ENCODE measurements at regions not wholly inside any gene's neighbourhood (a gene's known extent, or its start where the extent isn't known, plus 50 kb on each side); places are given as distances from the start of the nearest gene placed in this dataset.

DNA sequence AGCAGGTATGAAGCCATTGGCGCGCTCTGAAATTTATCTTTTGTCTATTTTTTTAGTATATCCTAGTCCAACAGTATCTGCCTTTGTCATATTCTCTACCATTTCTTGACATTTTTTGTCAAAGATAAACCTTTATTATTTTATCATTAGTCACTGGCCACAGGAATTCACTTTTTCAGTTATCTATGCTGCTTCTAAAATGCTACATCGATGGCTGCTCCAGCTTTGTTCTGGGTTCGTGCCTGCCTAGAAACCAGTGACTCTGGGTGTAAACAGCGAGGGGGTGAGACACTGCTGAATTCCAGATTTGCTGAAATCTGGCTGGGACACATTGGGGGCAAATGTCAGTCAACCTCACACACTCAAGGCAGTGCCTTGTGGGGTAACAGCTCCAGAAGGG lies 193.4 kb downstream of the CDC5L start:
- no peak for DNase-seq (ENCODE audit: extremely low read depth, insufficient read length)
- TF ChIP-seq, protein P1, sequence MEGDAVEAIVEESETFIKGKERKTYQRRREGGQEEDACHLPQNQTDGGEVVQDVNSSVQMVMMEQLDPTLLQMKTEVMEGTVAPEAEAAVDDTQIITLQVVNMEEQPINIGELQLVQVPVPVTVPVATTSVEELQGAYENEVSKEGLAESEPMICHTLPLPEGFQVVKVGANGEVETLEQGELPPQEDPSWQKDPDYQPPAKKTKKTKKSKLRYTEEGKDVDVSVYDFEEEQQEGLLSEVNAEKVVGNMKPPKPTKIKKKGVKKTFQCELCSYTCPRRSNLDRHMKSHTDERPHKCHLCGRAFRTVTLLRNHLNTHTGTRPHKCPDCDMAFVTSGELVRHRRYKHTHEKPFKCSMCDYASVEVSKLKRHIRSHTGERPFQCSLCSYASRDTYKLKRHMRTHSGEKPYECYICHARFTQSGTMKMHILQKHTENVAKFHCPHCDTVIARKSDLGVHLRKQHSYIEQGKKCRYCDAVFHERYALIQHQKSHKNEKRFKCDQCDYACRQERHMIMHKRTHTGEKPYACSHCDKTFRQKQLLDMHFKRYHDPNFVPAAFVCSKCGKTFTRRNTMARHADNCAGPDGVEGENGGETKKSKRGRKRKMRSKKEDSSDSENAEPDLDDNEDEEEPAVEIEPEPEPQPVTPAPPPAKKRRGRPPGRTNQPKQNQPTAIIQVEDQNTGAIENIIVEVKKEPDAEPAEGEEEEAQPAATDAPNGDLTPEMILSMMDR (IDR thresholded peaks at IDR 0.05; ENCODE audit: insufficient read depth, low read length, poor library complexity, severe bottlenecking): no peak
- Histone ChIP-seq H3K36me3 (ENCODE audit: control insufficient read depth, insufficient read depth, low read length) (no peaks in the 10 kb centered on the region), H3K27me3 (replicated peaks; ENCODE audit: control insufficient read depth, insufficient read depth, low read length) (0 out of 2 replicates have a peak, but pooled peaks cover 2% of the 10 kb centered on the region), H3K4me3 (replicated peaks; ENCODE audit: low read depth, low read length) (no peak overlapping the region)

DNA sequence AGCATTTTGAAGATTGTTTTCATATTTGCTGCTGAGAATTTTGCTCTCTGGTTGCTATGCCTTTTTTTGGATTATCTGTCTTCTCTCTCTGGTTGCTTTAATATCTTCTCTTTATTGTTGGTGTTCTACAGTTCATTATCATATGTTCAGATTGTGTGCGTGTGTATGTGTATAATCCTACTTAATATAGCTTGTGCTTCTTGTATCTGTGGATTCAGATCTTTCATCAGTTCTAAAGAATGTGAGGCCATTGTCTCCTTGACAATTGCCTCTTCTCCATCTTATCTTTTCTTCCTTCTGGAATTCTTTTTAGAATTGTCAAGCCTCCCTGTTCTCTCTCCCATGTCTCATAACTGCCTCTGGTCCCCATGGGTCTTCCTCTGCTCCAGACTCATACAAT lies 195.4 kb downstream of the CDC5L start:
- TF ChIP-seq, protein P1 (IDR thresholded peaks at IDR 0.05; ENCODE audit: insufficient read depth, low read length, poor library complexity, severe bottlenecking): no peak
- no peak overlapping the region for H3K4me3 ChIP-seq (replicated peaks; ENCODE audit: low read depth, low read length)
- DNase-seq (ENCODE audit: extremely low read depth, insufficient read length): no peak
- H3K27me3 ChIP-seq (replicated peaks; ENCODE audit: control insufficient read depth, insufficient read depth, low read length): no peaks in the 10 kb centered on the region
- H3K36me3 ChIP-seq (ENCODE audit: control insufficient read depth, insufficient read depth, low read length): no peaks in the 10 kb centered on the region

DNA sequence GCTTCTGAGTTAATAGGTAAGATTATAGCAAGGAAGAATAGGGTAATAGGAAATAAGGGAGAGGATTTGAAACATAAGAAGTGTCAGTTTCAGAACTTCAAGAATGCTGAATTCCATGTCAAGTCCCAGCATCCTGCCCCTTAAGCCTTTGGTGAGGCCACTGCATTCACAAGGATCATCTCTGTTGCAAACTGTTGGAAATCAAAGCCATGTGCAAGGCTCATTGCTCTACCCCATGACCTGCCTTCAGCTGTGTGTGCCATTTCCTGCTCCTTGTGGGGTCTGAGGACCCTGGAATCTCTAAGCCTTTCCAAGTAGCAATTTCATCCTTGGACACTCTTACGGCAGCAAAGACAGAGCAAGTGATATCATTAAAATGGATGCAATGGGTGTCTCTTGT lies 203.0 kb downstream of the CDC5L start:
- DNase-seq (ENCODE audit: extremely low read depth, insufficient read length): no peak
- H3K36me3 ChIP-seq (ENCODE audit: control insufficient read depth, insufficient read depth, low read length): no peaks in the 10 kb centered on the region
- no peak overlapping the region for H3K4me3 ChIP-seq (replicated peaks; ENCODE audit: low read depth, low read length)
- TF ChIP-seq, protein P1 (IDR thresholded peaks at IDR 0.05; ENCODE audit: insufficient read depth, low read length, poor library complexity, severe bottlenecking): no peak
- H3K27me3 ChIP-seq (replicated peaks; ENCODE audit: control insufficient read depth, insufficient read depth, low read length): no peaks in the 10 kb centered on the region; the same call in none of the 2 replicates

DNA sequence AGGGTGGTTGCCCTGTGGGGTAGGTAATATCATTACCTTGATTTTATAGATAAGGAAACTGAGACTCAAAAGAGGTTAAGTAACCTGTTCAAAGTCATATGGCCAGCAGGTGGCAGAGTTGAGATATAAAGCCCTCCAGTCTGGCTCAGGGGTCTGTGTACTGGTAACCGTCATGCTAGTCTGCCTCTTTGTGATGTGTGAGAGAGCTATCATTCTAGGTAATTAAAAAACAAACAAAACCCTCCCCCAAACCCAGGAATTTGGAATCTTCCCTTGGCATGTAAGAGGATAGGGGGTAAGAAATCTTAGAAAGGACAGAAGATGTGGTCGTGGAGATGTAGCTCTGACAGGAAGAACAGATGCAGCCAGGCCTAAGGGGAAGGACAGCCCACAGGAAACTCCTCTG lies 206.0 kb downstream of the CDC5L start:
- Histone ChIP-seq H3K4me3 (replicated peaks; ENCODE audit: low read depth, low read length) (no peak overlapping the region), H3K36me3 (ENCODE audit: control insufficient read depth, insufficient read depth, low read length) (no peaks in the 10 kb centered on the region), H3K27me3 (replicated peaks; ENCODE audit: control insufficient read depth, insufficient read depth, low read length) (no peaks in the 10 kb centered on the region; the same call in none of the 2 replicates)
- TF ChIP-seq, protein P1 (IDR thresholded peaks at IDR 0.05; ENCODE audit: insufficient read depth, low read length, poor library complexity, severe bottlenecking): peak; percentile 61
- DNase-seq (ENCODE audit: extremely low read depth, insufficient read length): no peak

DNA sequence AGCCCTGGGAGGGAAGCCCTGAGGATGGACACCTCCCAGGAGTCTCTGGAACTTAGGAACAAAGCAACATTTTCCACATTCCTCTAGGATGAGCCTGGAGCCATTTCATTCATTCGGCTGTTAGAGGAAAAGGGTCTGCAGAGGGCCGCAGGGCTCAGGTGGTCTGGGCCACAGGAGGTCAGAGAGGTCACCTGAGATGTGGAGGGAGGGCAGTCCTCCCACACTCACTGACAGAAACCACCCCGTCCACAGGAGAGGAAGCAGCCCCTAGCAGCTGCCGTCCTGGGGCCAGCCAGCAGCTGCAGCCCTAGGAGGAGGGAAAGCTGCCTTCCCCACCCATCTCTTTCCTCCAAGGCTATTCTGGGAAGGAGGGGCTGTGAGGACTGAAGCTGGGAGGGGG lies 207.0 kb downstream of the CDC5L start:
- no peak for DNase-seq (ENCODE audit: extremely low read depth, insufficient read length)
- Histone ChIP-seq H3K27me3 (replicated peaks; ENCODE audit: control insufficient read depth, insufficient read depth, low read length) (no peaks in the 10 kb centered on the region; the same call in none of the 2 replicates), H3K36me3 (ENCODE audit: control insufficient read depth, insufficient read depth, low read length) (no peaks in the 10 kb centered on the region), H3K4me3 (replicated peaks; ENCODE audit: low read depth, low read length) (no peak overlapping the region)
- TF ChIP-seq, protein P1 (IDR thresholded peaks at IDR 0.05; ENCODE audit: insufficient read depth, low read length, poor library complexity, severe bottlenecking): no peak

DNA sequence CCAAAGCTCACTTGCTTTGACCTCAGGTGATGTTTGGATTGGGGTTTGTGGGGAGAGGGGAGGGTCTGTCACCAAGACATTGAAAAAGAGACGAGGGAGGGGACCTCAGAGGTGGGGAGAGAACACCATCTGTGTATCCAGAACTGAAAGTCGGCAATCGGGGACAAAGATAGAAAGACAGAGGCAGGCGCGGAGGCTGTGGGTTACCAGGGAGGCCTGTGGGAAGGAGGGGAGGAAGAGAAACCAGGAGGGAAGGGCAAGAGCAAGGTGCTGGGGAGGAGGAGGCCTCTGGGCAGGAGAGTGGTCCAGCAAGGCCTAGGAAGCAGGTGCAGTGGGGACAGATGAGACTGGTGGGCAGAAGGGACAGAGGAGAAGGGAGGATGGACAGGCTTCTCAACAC lies 211.2 kb downstream of the CDC5L start:
- DNase-seq (ENCODE audit: extremely low read depth, insufficient read length): no peak
- Histone ChIP-seq H3K27me3 (replicated peaks; ENCODE audit: control insufficient read depth, insufficient read depth, low read length) (no peaks in the 10 kb centered on the region; the same call in none of the 2 replicates), H3K36me3 (ENCODE audit: control insufficient read depth, insufficient read depth, low read length) (no peaks in the 10 kb centered on the region), H3K4me3 (replicated peaks; ENCODE audit: low read depth, low read length) (no peak overlapping the region)
- TF ChIP-seq, protein P1 (IDR thresholded peaks at IDR 0.05; ENCODE audit: insufficient read depth, low read length, poor library complexity, severe bottlenecking): no peak
